Dermis blood vessel endothelial cell (primary cell): ENCODE measurements at regions not wholly inside any gene's neighbourhood (a gene's known extent, or its start where the extent isn't known, plus 50 kb on each side); places are given as distances from the start of the nearest gene placed in this dataset.
A peak's percentile ranks its signal among the peaks of the same experiment; 100 is the strongest.
"Not testable (repeated sequence)": the region's sequence is repeated elsewhere in the genome, so short reads cannot be mapped to it uniquely, and the experiment has no call there.

Experiments used
- DNase-seq: peaks from one replicate; pipeline ENCODE4 v3.0.0; 2010

DNA sequence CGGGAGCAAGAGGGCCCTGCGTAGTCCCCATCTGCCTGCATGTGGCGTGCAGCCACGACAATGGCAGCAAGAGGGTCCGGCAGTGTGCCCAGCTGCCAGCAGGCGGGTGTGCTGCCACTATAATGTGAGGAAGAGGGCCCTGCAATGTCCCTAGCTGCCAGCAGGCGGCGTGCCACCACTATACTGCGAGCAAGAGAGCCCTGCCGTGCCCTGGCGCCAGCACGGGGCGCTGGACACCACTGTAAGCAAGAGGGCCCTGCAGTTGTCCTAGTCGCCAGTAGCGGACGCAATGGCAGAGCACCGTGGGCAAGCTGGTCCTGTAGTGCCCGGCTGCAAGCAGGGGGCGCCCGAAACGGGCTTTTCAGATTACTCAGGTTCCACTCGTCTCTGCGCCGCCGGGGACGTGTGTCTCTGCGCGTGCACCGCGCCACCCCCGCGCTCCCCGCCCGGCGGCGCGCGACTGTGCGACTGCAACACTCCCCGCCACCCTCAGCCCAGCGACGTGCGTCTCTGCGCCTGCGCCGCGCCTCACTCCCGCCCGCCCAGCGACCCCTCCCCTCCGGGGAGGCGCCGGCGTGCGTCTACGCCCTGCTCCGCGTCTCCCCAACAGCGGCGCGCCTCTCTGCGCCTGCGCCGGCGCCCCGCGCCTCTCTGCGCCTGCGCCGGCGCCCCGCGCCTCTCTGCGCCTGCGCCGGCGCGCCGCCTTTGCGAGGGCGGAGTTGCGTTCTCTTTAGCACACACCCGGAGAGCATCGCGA is 159.4 kb upstream of the FRG2B start:
- peak; percentile 3 for DNase-seq

DNA sequence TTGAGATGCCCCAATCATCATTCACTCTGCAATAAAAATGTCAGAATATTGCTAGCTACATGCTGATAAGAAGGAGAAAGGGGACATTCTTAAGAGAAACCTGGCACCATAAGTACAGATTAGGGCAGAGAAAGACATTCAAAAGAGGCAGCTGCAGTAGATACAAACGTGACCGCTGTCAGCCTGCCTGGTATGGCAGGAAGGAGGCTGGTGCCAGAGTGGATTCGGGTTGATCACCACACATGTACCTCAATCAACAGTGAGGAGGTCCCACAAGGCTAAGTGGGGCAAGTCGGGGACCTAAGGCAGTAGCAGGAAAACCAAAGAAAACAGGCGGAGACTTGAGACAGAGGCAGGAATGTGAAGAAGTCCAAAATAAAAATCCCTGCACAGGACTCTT is 158.6 kb upstream of the FRG2B start:
- DNase-seq: not testable (repeated sequence)

DNA sequence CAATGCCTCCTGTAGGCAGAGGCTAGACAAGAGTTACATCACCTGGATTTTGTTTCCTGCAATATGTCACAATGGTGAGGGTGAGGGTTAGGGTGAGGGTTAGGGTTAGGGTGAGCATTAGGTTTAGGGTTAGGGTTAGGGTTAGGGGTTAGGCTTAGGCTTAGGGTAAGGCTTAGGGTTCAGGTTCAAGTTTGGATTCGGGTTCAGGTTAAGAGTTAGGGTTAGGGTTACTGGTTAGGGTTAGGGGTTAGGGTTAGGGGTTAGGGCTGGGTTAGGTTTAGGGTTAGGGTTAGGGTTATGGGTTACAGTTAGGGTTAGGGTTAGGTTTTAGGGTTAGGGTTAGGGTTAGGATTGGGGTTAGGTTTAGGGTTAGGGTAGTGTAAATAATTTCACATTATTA is 138.7 kb upstream of the FRG2B start:
- not testable (repeated sequence) for DNase-seq

DNA sequence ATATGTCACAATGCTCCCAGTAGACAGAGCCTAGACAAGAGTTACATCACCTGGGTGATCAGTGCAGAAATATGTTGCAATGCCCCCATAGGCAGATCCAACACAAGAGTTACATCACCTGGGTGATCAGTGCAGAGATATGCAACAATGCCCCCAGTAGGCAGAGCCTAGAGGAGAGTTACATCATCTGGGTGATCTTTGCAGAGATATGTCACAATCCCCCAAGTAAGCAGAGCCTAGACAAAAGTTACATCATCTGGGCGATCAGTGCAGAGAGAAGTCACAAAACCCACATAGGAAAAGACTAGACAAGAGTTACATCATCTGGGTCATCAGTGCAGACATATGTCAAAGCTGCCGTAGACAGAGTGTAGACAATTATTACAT is 138.2 kb upstream of the FRG2B start:
- not testable (repeated sequence) for DNase-seq

DNA sequence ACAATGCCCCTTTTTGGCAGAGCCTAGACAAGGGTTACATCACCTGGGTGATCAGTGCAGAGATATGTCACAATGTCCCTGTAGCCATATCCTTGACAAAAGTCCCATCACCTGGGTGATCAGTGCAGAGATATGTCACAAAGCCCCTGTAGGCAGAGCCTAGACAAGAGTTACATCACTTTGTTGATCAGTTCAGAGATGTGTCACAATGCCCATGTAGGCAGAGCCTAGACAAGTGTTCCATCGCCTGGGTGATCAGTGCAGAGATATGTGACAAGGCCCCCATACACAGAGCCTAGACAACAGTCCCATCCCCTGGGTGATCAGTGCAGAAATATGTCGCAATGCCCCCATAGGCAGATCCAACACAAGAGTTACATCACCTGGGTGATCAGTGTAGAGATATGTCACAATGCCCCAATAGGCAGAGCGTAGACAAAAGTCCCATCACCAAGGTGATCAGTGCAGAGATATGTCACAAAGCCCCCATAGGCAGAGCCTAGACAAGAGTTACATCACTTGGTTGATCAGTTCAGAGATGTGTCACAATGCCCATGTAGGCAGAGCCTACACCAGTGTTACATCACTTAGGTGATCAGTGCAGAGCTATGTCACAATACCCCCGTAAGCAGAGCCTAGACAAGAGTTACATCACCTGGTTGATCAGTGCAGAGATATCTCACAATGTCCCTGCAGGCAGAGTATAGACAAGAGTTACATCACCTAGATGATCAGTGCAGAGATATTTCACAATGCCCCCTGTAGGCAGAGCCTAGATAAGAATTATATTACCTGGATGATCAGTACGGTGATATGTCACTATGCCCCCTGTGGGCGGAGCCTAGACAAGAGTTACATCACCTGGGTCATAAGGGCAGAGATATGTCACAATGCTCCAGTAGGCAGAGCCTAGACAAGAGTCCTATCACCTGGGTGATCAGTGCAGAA is 137.6 kb upstream of the FRG2B start:
- DNase-seq: not testable (repeated sequence)

DNA sequence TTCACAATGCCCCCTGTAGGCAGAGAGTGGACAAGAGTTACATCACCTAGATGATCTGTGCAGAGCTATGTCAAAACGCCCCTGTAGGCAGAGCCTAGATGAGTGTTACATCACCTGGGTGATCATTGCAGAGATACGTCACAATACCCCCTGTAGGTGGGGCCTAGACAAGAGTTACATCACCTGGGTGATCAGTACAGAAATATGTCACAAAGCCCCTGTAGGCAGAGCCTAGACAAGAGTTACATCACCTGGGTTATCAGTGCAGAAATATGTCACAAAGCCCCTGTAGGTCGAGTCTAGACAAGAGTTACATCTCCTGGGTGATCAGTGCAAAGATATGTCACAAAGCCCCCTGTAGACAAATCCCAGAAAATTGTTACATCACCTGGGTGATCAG is 136.6 kb upstream of the FRG2B start:
- not testable (repeated sequence) for DNase-seq

DNA sequence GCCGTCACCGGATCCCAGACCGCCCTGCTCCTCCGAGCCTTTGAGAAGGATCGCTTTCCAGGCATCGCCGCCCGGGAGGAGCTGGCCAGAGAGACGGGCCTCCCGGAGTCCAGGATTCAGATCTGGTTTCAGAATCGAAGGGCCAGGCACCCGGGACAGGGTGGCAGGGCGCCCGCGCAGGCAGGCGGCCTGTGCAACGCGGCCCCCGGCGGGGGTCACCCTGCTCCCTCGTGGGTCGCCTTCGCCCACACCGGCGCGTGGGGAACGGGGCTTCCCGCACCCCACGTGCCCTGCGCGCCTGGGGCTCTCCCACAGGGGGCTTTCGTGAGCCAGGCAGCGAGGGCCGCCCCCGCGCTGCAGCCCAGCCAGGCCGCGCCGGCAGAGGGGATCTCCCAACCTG is 127.0 kb upstream of the FRG2B start:
- DNase-seq: not testable (repeated sequence)
